ENCODE measurements at regions not wholly inside any gene's neighbourhood (a gene's known extent, or its start where the extent isn't known, plus 50 kb on each side); places are given as distances from the start of the nearest gene placed in this dataset.
"Not testable (repeated sequence)": the region's sequence is repeated elsewhere in the genome, so short reads cannot be mapped to it uniquely, and the experiment has no call there.

DNA sequence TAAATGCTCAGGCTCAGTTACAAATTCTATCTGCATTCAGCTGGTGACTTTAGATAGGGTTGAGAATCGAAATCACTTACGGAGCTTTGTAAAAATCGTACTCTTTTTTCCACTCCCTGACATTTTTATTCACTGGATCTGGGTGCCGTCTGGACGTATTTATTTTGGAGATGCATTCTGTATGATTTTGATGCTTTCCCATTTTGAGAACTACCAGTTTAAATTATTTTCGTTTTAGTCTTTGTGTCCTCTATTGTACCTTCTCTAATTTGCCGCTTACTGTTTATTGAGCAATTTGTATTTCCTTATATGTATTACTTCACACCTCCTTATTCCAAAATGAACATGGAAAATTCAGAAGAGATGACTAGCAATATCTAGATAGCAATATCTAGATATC lies 96.2 kb downstream of the FASLG start:
- no peak for DNase-seq

- DNase-seq, result no peak
Measured at GRCh38 chr1:172756024-172756423, 97.1 kb downstream of the FASLG start.

- DNase-seq, result no peak
Measured at GRCh38 chr1:172758259-172758658, 99.4 kb downstream of the FASLG start.

- no peak for DNase-seq
Measured at GRCh38 chr1:172760121-172760520, 101.2 kb downstream of the FASLG start.

DNA sequence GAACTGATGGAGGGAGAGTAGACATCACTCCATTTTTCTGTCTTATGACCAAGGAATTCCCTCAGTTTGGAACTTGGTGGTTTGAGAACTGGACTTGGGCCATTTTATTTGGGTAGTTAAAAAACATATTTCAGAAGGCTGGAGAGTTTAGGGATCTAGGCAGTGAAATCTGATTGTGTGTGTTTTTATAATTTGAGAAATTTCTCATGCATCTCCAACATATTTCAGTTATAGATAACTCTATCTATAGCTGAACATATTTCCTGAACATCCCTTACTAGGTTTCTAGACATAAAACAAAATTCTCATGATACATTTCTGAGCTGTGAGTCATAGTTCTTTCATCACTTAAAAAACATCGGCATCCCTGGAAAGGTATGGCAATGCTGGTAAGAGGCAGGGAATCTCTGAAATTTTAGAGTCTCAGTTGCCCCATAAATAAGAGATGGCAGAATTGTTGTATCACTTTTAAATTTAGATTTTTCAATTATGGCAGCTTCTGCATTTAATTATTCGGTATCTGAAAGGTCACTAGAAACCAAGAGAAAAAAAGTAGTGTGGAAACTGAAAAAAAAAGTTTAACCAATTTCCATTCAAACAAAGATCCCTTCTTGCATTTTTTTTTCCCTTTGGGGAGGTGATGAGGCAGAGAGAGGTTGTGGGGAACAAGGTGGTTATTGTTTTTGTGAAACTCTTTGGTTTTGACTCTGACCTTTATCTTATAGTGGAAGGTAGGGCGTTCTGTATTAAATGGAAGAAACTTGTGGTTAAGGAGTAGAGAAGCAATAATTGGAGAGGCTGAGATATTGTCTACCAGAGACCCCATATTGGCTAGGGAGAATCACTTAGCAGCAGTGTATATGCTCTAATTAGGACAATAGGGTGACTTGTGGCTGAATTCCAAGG lies 102.9 kb downstream of the FASLG start:
- no peak for DNase-seq

DNA sequence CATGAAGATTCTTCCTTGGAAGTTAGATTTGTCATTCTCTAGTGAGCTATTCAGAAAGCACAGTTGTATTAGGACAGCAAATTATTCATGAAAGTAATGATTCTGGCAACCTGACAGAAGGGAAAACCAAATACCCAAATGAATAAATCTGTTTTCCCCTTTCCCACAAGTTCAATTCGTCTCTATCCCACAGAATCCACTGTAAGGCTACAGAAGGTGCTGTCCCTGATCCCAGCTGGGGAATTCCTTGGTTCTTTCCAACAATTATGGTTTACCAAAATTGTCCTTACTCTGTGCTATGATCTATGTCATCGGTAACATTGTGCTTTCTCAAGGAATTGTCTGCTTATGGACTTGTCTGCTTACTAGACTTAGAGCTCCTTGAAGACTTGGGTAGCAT lies 104.2 kb downstream of the FASLG start:
- no peak for DNase-seq

DNA sequence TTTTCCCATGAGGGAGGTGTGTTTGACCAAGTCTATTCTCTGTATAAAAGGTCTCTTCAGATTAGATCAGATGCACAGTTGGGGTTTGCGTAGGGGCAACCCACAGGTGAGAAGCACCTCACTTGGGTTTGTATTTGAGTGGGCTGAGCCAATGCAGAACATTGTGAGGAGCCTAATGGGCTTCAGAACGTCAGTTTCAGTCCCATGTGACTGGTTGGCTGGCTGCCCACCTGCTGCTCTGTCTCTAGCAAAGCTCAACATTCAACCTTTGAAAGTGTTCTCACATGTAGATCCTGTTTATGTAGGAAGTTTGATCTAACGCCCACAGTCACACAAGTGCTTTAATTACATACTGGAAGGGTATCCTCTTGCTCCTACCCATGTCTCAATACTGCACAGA lies 105.5 kb downstream of the FASLG start:
- no peak for DNase-seq

GRCh38 chr1:172766462-172766861 lies 107.6 kb downstream of the FASLG start:
- no peak for DNase-seq

- DNase-seq, result no peak
Measured at GRCh38 chr1:172770071-172770470, 111.2 kb downstream of the FASLG start.

- no peak for DNase-seq
Measured at GRCh38 chr1:172774561-172774960, 115.7 kb downstream of the FASLG start.

GRCh38 chr1:172775606-172776005 lies 116.7 kb downstream of the FASLG start:
- DNase-seq, result no peak

GRCh38 chr1:172776071-172776470 lies 117.2 kb downstream of the FASLG start:
- DNase-seq, result no peak

- DNase-seq, result no peak
Measured at GRCh38 chr1:172777767-172778166, 118.9 kb downstream of the FASLG start.

GRCh38 chr1:172778456-172779455 lies 119.9 kb downstream of the FASLG start:
- no peak for DNase-seq

DNA sequence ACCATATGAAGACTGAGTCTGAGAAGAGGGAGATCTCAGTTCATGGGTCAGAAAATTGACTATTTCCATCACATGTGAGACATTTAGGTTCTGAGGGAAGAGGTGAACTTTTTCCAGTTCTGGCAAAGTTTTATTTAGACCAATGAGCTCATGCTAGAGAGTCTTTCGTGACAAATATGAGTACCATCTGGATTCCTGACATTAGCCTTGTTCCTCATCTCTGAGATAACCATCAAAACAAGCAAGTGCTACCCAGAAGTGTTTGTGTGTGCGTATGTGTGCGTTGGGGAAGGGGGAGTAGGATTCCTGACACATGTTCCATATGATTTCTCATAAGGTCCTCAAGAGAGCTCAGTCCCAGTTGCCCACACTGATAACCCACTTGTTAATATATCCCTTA lies 120.6 kb downstream of the FASLG start:
- DNase-seq, result no peak

GRCh38 chr1:172781513-172782140 lies 122.7 kb downstream of the FASLG start:
- no peak for DNase-seq

DNA sequence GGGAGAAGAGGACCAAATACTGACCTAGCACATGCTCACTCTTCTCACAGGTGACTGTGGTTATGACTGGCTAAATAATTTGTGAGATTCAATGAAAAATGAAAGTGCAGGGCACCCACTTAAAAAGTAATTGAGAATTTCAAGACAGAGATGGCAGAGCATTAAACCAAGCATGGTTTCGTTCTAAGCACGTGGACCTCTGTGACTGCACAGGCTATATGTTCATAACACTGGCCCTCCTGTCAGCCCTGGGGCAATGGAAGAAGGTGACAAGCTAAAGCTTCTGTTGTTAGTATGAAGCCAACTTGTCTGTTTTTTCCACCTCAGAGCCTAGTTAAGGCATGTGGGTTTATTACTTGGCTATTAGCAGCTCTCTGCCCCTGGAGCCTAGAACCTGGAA lies 130.9 kb downstream of the FASLG start:
- no peak for DNase-seq

- no peak for DNase-seq
Measured at GRCh38 chr1:172790245-172790644, 131.3 kb downstream of the FASLG start.

DNA sequence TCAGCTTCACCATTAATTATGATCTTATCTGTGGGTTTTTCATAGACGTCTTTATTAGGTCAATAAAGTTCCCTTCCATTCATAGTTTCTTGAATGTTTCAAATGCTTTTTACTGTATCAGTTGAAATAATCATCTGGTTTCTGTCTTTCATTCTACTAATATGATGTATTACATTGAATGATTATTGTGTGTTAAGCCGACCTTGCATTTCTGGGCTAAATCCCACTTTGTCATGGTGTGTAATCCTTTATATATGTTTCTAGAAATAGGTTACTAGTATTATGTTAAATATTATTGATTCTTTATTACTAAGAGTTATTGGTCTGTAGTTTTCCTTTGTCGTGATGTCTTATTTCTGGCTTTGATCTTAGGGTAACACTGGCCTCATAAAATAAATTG lies 134.9 kb downstream of the FASLG start:
- no peak for DNase-seq

- DNase-seq, result no peak
Measured at GRCh38 chr1:172795741-172796140, 136.8 kb downstream of the FASLG start.

DNA sequence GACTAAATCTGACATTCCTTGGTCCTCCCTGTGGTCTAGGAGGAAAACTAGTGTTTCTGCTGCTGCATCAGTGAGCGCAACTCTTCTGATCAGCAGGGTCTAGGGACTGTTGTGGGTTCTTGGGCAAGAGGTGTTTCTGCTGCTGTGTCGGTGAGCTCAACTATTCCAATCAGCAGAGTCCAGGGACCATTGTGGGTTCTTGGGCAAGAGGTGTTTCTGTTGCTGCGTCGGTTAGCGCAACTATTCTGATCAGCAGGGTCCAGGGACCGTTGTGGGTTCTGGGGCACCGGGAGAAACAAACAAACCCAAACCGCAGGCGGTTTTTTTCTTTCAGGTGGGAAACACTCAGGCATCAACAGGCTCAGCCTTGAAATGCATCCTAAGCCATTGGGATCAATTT lies 140.9 kb downstream of the FASLG start:
- not testable (repeated sequence) for DNase-seq

DNA sequence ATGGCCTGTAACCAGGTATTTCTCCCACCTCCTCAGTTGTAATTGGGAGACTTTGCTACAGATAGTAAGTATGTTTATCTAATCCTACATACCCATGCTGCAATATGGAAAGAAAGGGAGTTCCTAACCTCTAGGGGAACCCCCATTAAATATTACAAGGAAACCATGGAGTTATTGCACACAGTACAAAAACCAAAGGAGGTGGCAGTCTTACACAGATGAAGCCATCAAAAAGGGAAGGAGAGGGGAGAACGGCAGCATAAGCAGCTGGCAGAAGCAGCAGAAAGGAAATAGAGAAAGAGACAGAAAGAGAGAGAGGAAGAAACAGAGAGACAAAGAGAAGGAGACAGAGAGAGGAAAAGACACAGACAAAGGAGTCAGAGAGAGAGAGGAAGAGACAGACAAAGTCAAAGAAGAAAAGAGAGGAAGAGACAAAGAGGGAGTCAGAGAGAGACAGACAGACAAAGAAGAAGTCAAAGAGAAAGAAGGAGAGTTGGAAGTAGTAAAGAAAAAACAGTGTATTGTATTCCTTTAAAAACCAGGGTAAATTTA lies 142.9 kb downstream of the FASLG start:
- DNase-seq, result no peak
